HCT116 (cell line): ENCODE measurements at regions not wholly inside any gene's neighbourhood (a gene's known extent, or its start where the extent isn't known, plus 50 kb on each side); places are given as distances from the start of the nearest gene placed in this dataset.

Source experiments
- ATAC-seq: fragments of 200-7000 bp; cut with Tn5 transposase; 2 replicates; pipeline ENCODE4 v1.9.1; 2020; ENCODE audit warnings: mild to moderate bottlenecking, moderate library complexity
- BruUV-seq: library from RNA; stranded (reverse); fragments of 400-500 nt; replicated peaks from 2 replicates; lab custom pipeline; 2021; lab: Mats Ljungman, UMichigan
- CTCF ChIA-PET: fragments of 300-600 bp; sonication (Branson Sonifier 250); formaldehyde crosslinking; loops from one replicate; lab custom pipeline; 2021; ENCODE audit warnings: antibody characterized with exemption; lab: Charles Lee
- POLR2A ChIA-PET: fragments of 300-600, 350-600 bp; sonication (Branson Sonifier 250); formaldehyde crosslinking; loops from one replicate; lab custom pipeline; 2021; ENCODE audit warnings: antibody characterized with exemption; lab: Charles Lee
- RAD21 ChIA-PET, 2 experiments: fragments of 300-600 bp; sonication (Branson Sonifier 250); formaldehyde crosslinking; loops; one replicate each; lab custom pipeline; 2023; ENCODE audit warnings: low total read pairs in 2 of 2; ENCODE audit not compliant: uncharacterized antibody in 2 of 2, unreplicated experiment in 2 of 2, low non-redundant PET in 1 of 2; lab: Charles Lee
- DNase-seq: peaks from one replicate; pipeline ENCODE4 v3.0.0-alpha.2; 2010; ENCODE audit warnings: low read depth, low spot score
- H2AFZ ChIP-seq: fragments of 200-600 bp; shearing (Covaris generic), sonication (generic); 2 replicates; pipeline ENCODE4 v1.6.1; 2017; ENCODE audit warnings: low read depth, mixed run types, mixed read lengths, antibody characterized with exemption, low read length; ENCODE audit not compliant: poor library complexity, severe bottlenecking
- H3K27ac ChIP-seq: 2 replicates; pipeline ENCODE4 v1.5.1; 2012; ENCODE audit warnings: low read depth, low read length
- H3K27me3 ChIP-seq: fragments of 200-600 bp; sonication (generic); 2 replicates; pipeline ENCODE4 v1.6.1; 2016; ENCODE audit warnings: mixed run types, low read length, mixed read lengths; ENCODE audit not compliant: insufficient read depth
- H3K36me3 ChIP-seq, 2 experiments: fragments of 200-500 bp in 1 of 2; fragments of 200-600 bp in 1 of 2; sonication (Bioruptor generic) in 1 of 2; sonication (generic) in 1 of 2; 2 replicates each; pipeline versions ENCODE4 v1.5.1 to v1.6.1; 2014 to 2016; ENCODE audit warnings: low read length in 2 of 2, inconsistent platforms in 1 of 2, mixed read lengths in 1 of 2, mixed run types in 1 of 2; ENCODE audit not compliant: insufficient read depth in 2 of 2, control insufficient read depth in 1 of 2
- H3K4me1 ChIP-seq, 2 experiments: fragments of 200-600 bp in 1 of 2; sonication (generic) in 1 of 2; 2 replicates each; pipeline versions ENCODE4 v1.5.1 to v1.6.1; 2012 to 2017; ENCODE audit warnings: low read length in 2 of 2, inconsistent platforms in 1 of 2, mild to moderate bottlenecking in 1 of 2, mixed read lengths in 1 of 2, mixed run types in 1 of 2, moderate library complexity in 1 of 2; ENCODE audit not compliant: insufficient read depth in 2 of 2, control insufficient read depth in 1 of 2
- H3K4me2 ChIP-seq: fragments of 200-600 bp; sonication (generic); 2 replicates; pipeline ENCODE4 v1.6.1; 2017; ENCODE audit warnings: mixed run types, low read length, mixed read lengths
- H3K4me3 ChIP-seq, 2 experiments: fragments of 200-600 bp in 1 of 2; sonication (generic) in 1 of 2; replicated peaks in 1 of 2; 2 replicates each; pipeline ENCODE4 v1.5.1; 2011 to 2016; ENCODE audit warnings: low read length in 2 of 2, control low read depth in 1 of 2, low read depth in 1 of 2, mild to moderate bottlenecking in 1 of 2, mixed read lengths in 1 of 2, mixed run types in 1 of 2
- H3K79me2 ChIP-seq: fragments of 200-600 bp; sonication (generic); 2 replicates; pipeline ENCODE4 v1.6.1; 2017; ENCODE audit warnings: mild to moderate bottlenecking, mixed run types, low read length, moderate library complexity, mixed read lengths; ENCODE audit not compliant: insufficient read depth
- H3K9ac ChIP-seq: fragments of 200-600 bp; sonication (generic); 2 replicates; pipeline ENCODE4 v1.6.1; 2016; ENCODE audit warnings: low read length, mixed read lengths
- H3K9me2 ChIP-seq: fragments of 200-600 bp; sonication (generic), shearing (Covaris generic); 2 replicates; pipeline ENCODE4 v1.6.1; 2017; ENCODE audit warnings: mixed run types, mild to moderate bottlenecking, moderate library complexity; ENCODE audit not compliant: insufficient read depth
- H3K9me3 ChIP-seq, 2 experiments: fragments of 200-500 bp in 1 of 2; fragments of 200-600 bp in 1 of 2; sonication (Bioruptor generic) in 1 of 2; sonication (generic) in 1 of 2; 2 replicates each; pipeline ENCODE4 v1.6.1; 2014 to 2017; ENCODE audit warnings: low read length in 2 of 2, mixed read lengths in 2 of 2, inconsistent platforms in 1 of 2, low read depth in 1 of 2, mild to moderate bottlenecking in 1 of 2, mixed run types in 1 of 2, moderate library complexity in 1 of 2; ENCODE audit not compliant: control insufficient read depth in 1 of 2, insufficient read depth in 1 of 2
- H4K20me1 ChIP-seq: fragments of 200-600 bp; sonication (generic), shearing (Covaris generic); 2 replicates; pipeline ENCODE4 v1.6.1; 2017; ENCODE audit warnings: mixed run types, mild to moderate bottlenecking, moderate library complexity; ENCODE audit not compliant: insufficient read depth
- CBX3 ChIP-seq: IDR thresholded peaks from 2 replicates; pipeline ENCODE4 v1.6.1; 2012; ENCODE audit warnings: low read depth
- EZH2 ChIP-seq: fragments of 200-600 bp; sonication (generic); IDR thresholded peaks from 2 replicates; pipeline ENCODE4 v1.6.1; 2017; ENCODE audit warnings: antibody characterized with exemption, mixed run types
- JUND ChIP-seq: IDR thresholded peaks from 2 replicates; pipeline ENCODE4 v1.6.1; 2012
- RAD21 ChIP-seq: IDR thresholded peaks from 2 replicates; pipeline ENCODE4 v1.6.1; 2012; ENCODE audit warnings: low read depth, mild to moderate bottlenecking
- REST ChIP-seq: IDR thresholded peaks from 2 replicates; pipeline ENCODE4 v1.6.1; 2012; ENCODE audit warnings: low read depth
- SP1 ChIP-seq: IDR thresholded peaks from 2 replicates; pipeline ENCODE4 v1.6.1; 2012; ENCODE audit warnings: low read depth
- TCF7L2 ChIP-seq: IDR thresholded peaks from 2 replicates; pipeline ENCODE4 v1.7.0; 2011; ENCODE audit warnings: borderline replicate concordance, inconsistent platforms; ENCODE audit not compliant: insufficient read depth, insufficient read length; ENCODE audit errors: extremely low read depth
- YY1 ChIP-seq: IDR thresholded peaks from 2 replicates; pipeline ENCODE4 v1.6.1; 2011; ENCODE audit warnings: low read length, low read depth, moderate library complexity, mild to moderate bottlenecking; ENCODE audit not compliant: insufficient replicate concordance; ENCODE audit errors: extremely low read depth
- intact Hi-C: fragments of 100-400 bp; cut with micrococcal nuclease; formaldehyde crosslinking; loops from 2 replicates; pipeline ENCODE4 v1.10.0; 2022

GRCh38 chr1:208587110-208587509 lies 342.9 kb upstream of the PLXNA2 start:
- H3K79me2 ChIP-seq, result no peaks in the 10 kb centered on the region

More at GRCh38 chr1:208587110-208587509, 342.9 kb upstream of the PLXNA2 start:
- TF ChIP-seq TCF7L2 (no peak), REST (no peak), RAD21 (no peak), EZH2 (no peak), YY1 (no peak), JUND (no peak), CBX3 (no peak), SP1 (no peak)
- H4K20me1 ChIP-seq, result no peaks in the 10 kb centered on the region
- H3K27me3 ChIP-seq, result 0 out of 2 replicates have a peak, but pooled peaks cover 6% of the 10 kb centered on the region
- no peaks in the 10 kb centered on the region for H3K36me3 ChIP-seq
- H3K4me1 ChIP-seq, result no peaks in the 10 kb centered on the region
- DNase-seq (no peak), ATAC-seq (no peak)
- H3K4me3 ChIP-seq, result no peak overlapping the region
- H3K9me3 ChIP-seq, result no peaks in the 10 kb centered on the region
- H3K27ac ChIP-seq, result no peak overlapping the region
- intact Hi-C loops, result no loop called here
- H3K9me2 ChIP-seq, result no peaks in the 10 kb centered on the region
- ChIA-PET CTCF (no interaction called here), POLR2A (no interaction called here), RAD21 (no interaction called here)
- H3K9ac ChIP-seq, result no peak overlapping the region
- BruUV-seq, result no TSS peak
- H3K4me2 ChIP-seq, result no peak overlapping the region
- no peak overlapping the region for H2AFZ ChIP-seq
